GM19468 (cell line): ENCODE measurements at regions not wholly inside any gene's neighbourhood (a gene's known extent, or its start where the extent isn't known, plus 50 kb on each side); places are given as distances from the start of the nearest gene placed in this dataset.

Experiments
- ATAC-seq: cut with Tn5 transposase; IDR thresholded peaks from one replicate; pipeline ENCODE4 v1.9.1; 2021; ENCODE audit warnings: mild to moderate bottlenecking, moderate library complexity, moderate number of reproducible peaks; ENCODE audit not compliant: unreplicated experiment; ENCODE audit errors: extremely low read depth

GRCh38 chr10:64261092-64261491 lies 739.9 kb downstream of the REEP3 start:
- no peak for ATAC-seq

- ATAC-seq = no peak
These were observed 740.5 kb downstream of the REEP3 start for GRCh38 chr10:64261676-64262075.

- no peak for ATAC-seq
These were observed 744.8 kb downstream of the REEP3 start for GRCh38 chr10:64265961-64266360.

- no peak for ATAC-seq
These were observed 750.3 kb downstream of the REEP3 start for GRCh38 chr10:64271508-64271907.

- no peak for ATAC-seq
These were observed 750.8 kb downstream of the REEP3 start for GRCh38 chr10:64271983-64272382.

- ATAC-seq = no peak
These were observed 753.8 kb downstream of the REEP3 start for GRCh38 chr10:64275001-64275400.

- ATAC-seq = peak; percentile 48
These were observed 754.6 kb downstream of the REEP3 start for GRCh38 chr10:64275774-64276173.

GRCh38 chr10:64277536-64277935 lies 756.3 kb downstream of the REEP3 start:
- ATAC-seq = no peak

GRCh38 chr10:64283621-64284020 lies 762.4 kb downstream of the REEP3 start:
- no peak for ATAC-seq

GRCh38 chr10:64286533-64286932 lies 765.3 kb downstream of the REEP3 start:
- no peak for ATAC-seq

- no peak for ATAC-seq
These were observed 767.2 kb downstream of the REEP3 start for GRCh38 chr10:64288404-64288803.

- ATAC-seq = no peak
These were observed 782.4 kb downstream of the REEP3 start for GRCh38 chr10:64303566-64303965.

GRCh38 chr10:64306729-64307327 lies 785.6 kb downstream of the REEP3 start:
- ATAC-seq = no peak

- ATAC-seq = no peak
These were observed 791.7 kb downstream of the REEP3 start for GRCh38 chr10:64312876-64313275.

GRCh38 chr10:64313967-64314366 lies 792.8 kb downstream of the REEP3 start:
- no peak for ATAC-seq

- ATAC-seq = no peak
These were observed 795.2 kb downstream of the REEP3 start for GRCh38 chr10:64316416-64316815.

- no peak for ATAC-seq
These were observed 795.6 kb downstream of the REEP3 start for GRCh38 chr10:64316833-64317232.

- ATAC-seq = no peak
These were observed 799.2 kb downstream of the REEP3 start for GRCh38 chr10:64320448-64320847.

- ATAC-seq = no peak
These were observed 808.3 kb downstream of the REEP3 start for GRCh38 chr10:64329510-64329909.

GRCh38 chr10:64332551-64332950 lies 811.4 kb downstream of the REEP3 start:
- no peak for ATAC-seq

- ATAC-seq = no peak
These were observed 812.9 kb downstream of the REEP3 start for GRCh38 chr10:64334084-64334483.

- ATAC-seq = no peak
These were observed 823.0 kb downstream of the REEP3 start for GRCh38 chr10:64344211-64344610.

- no peak for ATAC-seq
These were observed 824.7 kb downstream of the REEP3 start for GRCh38 chr10:64345856-64346255.
